ENCODE measurements at regions not wholly inside any gene's neighbourhood (a gene's known extent, or its start where the extent isn't known, plus 50 kb on each side); places are given as distances from the start of the nearest gene placed in this dataset.

DNA sequence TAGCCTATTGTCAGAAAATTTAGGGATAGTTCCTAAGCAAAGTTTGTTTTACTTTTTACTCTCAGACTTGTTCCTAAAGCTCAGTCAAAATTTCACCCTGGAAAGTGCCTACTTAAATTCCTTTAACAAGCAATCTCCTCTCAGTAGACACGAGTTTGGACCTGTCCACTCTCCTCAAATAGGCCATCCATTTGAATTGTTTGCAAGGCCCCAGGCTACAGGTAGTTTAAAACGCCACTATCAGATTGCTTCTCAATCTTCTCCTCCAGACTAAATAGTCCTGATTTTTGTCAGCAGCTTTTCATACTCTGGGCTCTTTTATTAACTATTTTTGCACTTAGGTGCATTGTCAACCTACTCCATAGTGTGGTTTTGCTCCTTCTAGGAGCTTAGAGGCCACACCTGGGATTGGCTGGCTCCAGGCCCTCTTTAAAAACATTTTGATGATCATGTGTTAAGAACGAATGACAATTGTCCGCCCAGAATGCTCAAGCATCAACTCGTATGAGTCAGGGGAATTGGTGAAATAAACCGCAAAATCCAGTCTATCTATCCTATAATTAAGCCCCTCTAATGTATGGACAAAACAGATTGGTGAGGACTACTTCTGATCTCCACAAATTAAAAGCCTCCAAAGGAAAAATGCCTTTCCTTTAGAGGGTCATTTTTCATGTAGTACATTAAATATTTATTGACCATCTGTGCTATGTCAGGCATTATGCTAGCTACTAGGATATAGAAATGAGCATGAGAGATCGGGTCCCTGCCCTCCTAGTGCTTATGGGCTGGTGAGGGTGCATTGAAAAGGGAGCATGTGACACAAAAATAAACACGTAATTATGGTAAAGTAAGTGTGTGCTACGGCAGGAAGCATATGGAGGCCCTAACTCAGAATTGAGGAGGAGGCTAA, 333.8 kb upstream of the TNP1 start:
- Mint-ChIP-seq H3K9me3 (peaks cover 7% of the 10 kb centered on the region), H3K27me3 (peaks cover 25% of the 10 kb centered on the region), H3K4me1 (no peaks in the 10 kb centered on the region), H3K27ac (no peak overlapping the region), H3K4me3 (no peak overlapping the region), H3K36me3 (ENCODE audit: low read depth) (no peaks in the 10 kb centered on the region)
- TF ChIP-seq, protein P1, sequence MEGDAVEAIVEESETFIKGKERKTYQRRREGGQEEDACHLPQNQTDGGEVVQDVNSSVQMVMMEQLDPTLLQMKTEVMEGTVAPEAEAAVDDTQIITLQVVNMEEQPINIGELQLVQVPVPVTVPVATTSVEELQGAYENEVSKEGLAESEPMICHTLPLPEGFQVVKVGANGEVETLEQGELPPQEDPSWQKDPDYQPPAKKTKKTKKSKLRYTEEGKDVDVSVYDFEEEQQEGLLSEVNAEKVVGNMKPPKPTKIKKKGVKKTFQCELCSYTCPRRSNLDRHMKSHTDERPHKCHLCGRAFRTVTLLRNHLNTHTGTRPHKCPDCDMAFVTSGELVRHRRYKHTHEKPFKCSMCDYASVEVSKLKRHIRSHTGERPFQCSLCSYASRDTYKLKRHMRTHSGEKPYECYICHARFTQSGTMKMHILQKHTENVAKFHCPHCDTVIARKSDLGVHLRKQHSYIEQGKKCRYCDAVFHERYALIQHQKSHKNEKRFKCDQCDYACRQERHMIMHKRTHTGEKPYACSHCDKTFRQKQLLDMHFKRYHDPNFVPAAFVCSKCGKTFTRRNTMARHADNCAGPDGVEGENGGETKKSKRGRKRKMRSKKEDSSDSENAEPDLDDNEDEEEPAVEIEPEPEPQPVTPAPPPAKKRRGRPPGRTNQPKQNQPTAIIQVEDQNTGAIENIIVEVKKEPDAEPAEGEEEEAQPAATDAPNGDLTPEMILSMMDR (IDR thresholded peaks at IDR 0.05), result no peak
- no peak for DNase-seq
- ChIA-PET POLR2A (no interaction called here), CTCF (no interaction called here)
- ATAC-seq (ENCODE audit: low read depth), result no peak
- intact Hi-C loops (cut with micrococcal nuclease), result no loop called here

DNA sequence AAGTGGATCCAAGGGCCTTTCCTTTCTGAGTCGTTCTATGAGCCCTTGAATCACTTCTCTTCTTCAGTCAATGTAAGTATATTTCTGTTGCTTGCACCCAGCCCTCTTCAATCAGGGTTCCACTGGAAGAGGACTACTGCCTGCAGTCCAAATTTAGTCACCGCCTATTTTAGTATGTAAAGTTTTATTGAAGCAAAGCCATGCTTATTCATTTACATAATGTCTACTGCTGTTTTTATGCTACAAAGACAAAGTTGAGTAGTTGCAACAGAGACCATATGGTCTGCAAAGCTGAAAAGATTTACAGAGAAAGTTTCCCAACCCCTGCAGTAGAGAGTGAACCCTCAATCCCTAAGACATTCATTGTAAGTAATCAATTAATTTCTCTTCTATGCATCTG, 332.5 kb upstream of the TNP1 start:
- no peak for ATAC-seq (ENCODE audit: low read depth)

DNA sequence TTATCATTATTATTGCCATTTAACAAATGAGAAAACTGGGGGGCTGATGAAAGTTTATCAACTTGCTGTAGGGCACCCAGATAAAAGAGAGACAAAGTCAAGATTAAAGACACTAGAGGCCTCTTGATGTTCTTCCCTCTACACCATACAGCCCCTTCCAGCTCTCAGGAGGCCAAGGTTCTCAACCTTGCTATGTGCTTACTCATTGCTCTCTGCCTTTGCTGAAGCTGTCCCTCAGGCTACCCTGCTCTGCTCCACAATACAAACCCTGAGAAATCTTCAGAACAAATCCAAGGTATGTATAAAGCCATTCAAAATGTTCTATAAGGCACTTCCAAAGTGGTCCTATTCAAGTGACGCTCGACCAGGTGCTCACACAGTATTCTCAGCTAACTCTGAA, 329.9 kb upstream of the TNP1 start:
- no peak overlapping the region for H3K27ac Mint-ChIP-seq
- ATAC-seq (ENCODE audit: low read depth) (no peak), DNase-seq (no peak)
- TF ChIP-seq, protein P1 (IDR thresholded peaks at IDR 0.05), result no peak
- no peaks in the 10 kb centered on the region for H3K4me1 Mint-ChIP-seq
- peaks cover 2% of the 10 kb centered on the region for H3K9me3 Mint-ChIP-seq
- CTCF ChIA-PET, result no interaction called here
- POLR2A ChIA-PET, result no interaction called here
- intact Hi-C loops (cut with micrococcal nuclease), result no loop called here
- no peak overlapping the region for H3K4me3 Mint-ChIP-seq
- H3K36me3 Mint-ChIP-seq (ENCODE audit: low read depth), result no peaks in the 10 kb centered on the region
- H3K27me3 Mint-ChIP-seq, result peaks cover 20% of the 10 kb centered on the region

More for the DNA sequence above, 332.5 kb upstream of the TNP1 start:
- no peak for DNase-seq
- CTCF ChIA-PET, result no interaction called here
- Mint-ChIP-seq H3K4me1 (no peaks in the 10 kb centered on the region), H3K27ac (no peak overlapping the region), H3K4me3 (no peak overlapping the region), H3K36me3 (ENCODE audit: low read depth) (no peaks in the 10 kb centered on the region), H3K9me3 (peaks cover 7% of the 10 kb centered on the region), H3K27me3 (peaks cover 29% of the 10 kb centered on the region)
- POLR2A ChIA-PET, result no interaction called here
- TF ChIP-seq, protein P1 (IDR thresholded peaks at IDR 0.05), result no peak
- intact Hi-C loops (cut with micrococcal nuclease), result no loop called here

DNA sequence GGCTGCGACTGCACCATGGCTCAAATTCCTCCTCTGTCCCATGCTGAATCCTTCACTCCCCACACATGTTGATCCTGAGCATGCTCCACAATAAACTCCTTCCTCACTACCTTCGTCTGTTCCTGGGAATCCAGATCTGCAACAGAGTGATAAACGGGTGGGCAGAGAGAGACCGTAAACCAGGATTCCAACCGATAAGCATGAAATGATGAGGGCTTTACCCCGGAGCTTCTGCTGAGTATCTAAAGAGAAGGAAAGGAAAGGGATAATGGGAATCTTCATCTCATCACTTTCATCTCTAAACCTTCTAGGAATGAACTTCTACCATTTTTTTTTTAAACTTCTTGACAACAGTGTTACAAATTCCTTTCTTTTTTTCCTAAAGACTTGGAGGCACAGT, 329.3 kb upstream of the TNP1 start:
- H3K36me3 Mint-ChIP-seq (ENCODE audit: low read depth), result no peaks in the 10 kb centered on the region
- intact Hi-C loops (cut with micrococcal nuclease), result no loop called here
- CTCF ChIA-PET, result no interaction called here

DNA sequence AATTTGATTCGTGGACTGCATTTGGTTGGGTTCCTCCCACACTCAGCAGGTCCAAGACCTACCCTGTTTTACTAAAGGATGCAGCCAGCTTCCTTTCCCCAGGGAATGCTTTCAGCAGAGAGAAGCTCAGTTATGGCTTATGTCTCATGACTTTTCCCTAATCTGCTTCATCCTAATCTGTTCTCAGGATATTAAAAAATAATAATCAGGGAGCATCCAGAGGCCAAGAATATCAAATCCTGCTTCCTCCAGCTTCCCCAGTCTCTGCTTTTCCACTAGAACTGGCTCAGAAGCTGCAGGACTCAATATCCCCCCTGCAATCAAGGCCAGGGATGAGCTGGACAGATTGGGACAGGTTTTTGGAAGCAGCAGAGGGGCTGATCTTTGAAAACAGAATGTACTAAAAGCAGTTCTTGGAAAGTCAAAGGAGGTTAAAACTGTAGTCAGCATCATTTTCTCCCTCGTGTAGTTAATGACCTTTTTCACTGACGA, 326.9 kb upstream of the TNP1 start:
- DNase-seq (no peak), ATAC-seq (ENCODE audit: low read depth) (no peak)
- intact Hi-C loops (cut with micrococcal nuclease), result no loop called here
- ChIA-PET CTCF (no interaction called here), POLR2A (no interaction called here)
- Mint-ChIP-seq H3K4me3 (no peak overlapping the region), H3K4me1 (no peaks in the 10 kb centered on the region), H3K9me3 (peaks cover 2% of the 10 kb centered on the region), H3K27me3 (peaks cover 12% of the 10 kb centered on the region), H3K27ac (no peak overlapping the region), H3K36me3 (ENCODE audit: low read depth) (no peaks in the 10 kb centered on the region)
- TF ChIP-seq, protein P1 (IDR thresholded peaks at IDR 0.05), result no peak

More for the DNA sequence above, 329.3 kb upstream of the TNP1 start:
- DNase-seq, result no peak
- H3K27me3 Mint-ChIP-seq, result peaks cover 19% of the 10 kb centered on the region
- H3K4me1 Mint-ChIP-seq, result no peaks in the 10 kb centered on the region
- ATAC-seq (ENCODE audit: low read depth), result no peak
- H3K9me3 Mint-ChIP-seq, result peaks cover 2% of the 10 kb centered on the region
- TF ChIP-seq, protein P1 (IDR thresholded peaks at IDR 0.05), result no peak
- no peak overlapping the region for H3K4me3 Mint-ChIP-seq
- no peak overlapping the region for H3K27ac Mint-ChIP-seq
- POLR2A ChIA-PET, result no interaction called here

Data from activated B cell treated with CpG ODN at 0.5 μM for 24 hours (primary cell).